ENCODE measurements at regions not wholly inside any gene's neighbourhood (a gene's known extent, or its start where the extent isn't known, plus 50 kb on each side); places are given as distances from the start of the nearest gene placed in this dataset.
"Not testable (repeated sequence)": the region's sequence is repeated elsewhere in the genome, so short reads cannot be mapped to it uniquely, and the experiment has no call there.

DNA sequence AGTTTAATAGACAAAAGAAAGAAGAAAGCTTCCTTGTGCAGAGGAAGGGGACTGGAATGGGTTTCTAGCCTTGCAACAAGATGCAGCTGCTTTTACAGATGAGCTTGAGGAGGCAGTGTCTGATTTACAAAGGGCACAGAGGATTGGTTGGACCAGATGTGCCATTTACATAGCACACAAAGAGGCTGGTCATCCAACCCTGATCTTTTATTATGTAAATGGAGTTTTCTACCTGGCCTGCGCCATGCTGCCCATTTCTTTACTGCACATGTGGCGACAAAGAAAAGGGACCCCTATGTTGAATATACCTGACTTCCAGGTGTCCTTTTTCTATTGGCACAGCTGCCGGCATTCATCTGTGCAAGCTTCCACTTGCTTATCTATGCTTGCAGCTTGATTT lies 409.4 kb upstream of the FRG2C start:
- Histone ChIP-seq H2AFZ (ENCODE audit: low read depth) (no peak overlapping the region), H3K27ac (no peak overlapping the region), H3K79me2 (ENCODE audit: insufficient read depth, low read depth) (no peaks in the 10 kb centered on the region), H3K4me2 (no peak overlapping the region), H3K27me3 (ENCODE audit: insufficient read depth, low read depth) (no peaks in the 10 kb centered on the region), H3K36me3 (ENCODE audit: insufficient read depth) (no peaks in the 10 kb centered on the region), H3K4me3 (IDR thresholded peaks at IDR 0.05; ENCODE audit: insufficient read depth, low read depth, low read length) (no peak overlapping the region), H4K20me1 (ENCODE audit: insufficient read depth) (no peaks in the 10 kb centered on the region), H3K4me1 (ENCODE audit: low read depth, poor library complexity, severe bottlenecking) (no peaks in the 10 kb centered on the region), H3K9ac (no peak overlapping the region)
- TF ChIP-seq, protein P1, sequence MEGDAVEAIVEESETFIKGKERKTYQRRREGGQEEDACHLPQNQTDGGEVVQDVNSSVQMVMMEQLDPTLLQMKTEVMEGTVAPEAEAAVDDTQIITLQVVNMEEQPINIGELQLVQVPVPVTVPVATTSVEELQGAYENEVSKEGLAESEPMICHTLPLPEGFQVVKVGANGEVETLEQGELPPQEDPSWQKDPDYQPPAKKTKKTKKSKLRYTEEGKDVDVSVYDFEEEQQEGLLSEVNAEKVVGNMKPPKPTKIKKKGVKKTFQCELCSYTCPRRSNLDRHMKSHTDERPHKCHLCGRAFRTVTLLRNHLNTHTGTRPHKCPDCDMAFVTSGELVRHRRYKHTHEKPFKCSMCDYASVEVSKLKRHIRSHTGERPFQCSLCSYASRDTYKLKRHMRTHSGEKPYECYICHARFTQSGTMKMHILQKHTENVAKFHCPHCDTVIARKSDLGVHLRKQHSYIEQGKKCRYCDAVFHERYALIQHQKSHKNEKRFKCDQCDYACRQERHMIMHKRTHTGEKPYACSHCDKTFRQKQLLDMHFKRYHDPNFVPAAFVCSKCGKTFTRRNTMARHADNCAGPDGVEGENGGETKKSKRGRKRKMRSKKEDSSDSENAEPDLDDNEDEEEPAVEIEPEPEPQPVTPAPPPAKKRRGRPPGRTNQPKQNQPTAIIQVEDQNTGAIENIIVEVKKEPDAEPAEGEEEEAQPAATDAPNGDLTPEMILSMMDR (conservative IDR thresholded peaks at IDR 0.05; ENCODE audit: low read depth, low read length): no peak

GRCh38 chr3:75258825-75259683 lies 405.1 kb upstream of the FRG2C start:
- H3K9ac ChIP-seq: not testable (repeated sequence)
- TF ChIP-seq, protein P1 (conservative IDR thresholded peaks at IDR 0.05; ENCODE audit: low read depth, low read length): peak; percentile 28; the same call in 1 of the 2 replicates

GRCh38 chr3:75260975-75261374 lies 403.2 kb upstream of the FRG2C start:
- not testable (repeated sequence) for H2AFZ ChIP-seq (ENCODE audit: low read depth); H3K36me3 ChIP-seq (ENCODE audit: insufficient read depth); H3K27ac ChIP-seq; H3K79me2 ChIP-seq (ENCODE audit: insufficient read depth, low read depth); H3K9ac ChIP-seq; H3K27me3 ChIP-seq (ENCODE audit: insufficient read depth, low read depth); H3K4me1 ChIP-seq (ENCODE audit: low read depth, poor library complexity, severe bottlenecking); H4K20me1 ChIP-seq (ENCODE audit: insufficient read depth); H3K4me2 ChIP-seq; H3K4me3 ChIP-seq (IDR thresholded peaks at IDR 0.05; ENCODE audit: insufficient read depth, low read depth, low read length)

More at GRCh38 chr3:75258825-75259683, 405.1 kb upstream of the FRG2C start:
- not testable (repeated sequence) for H3K79me2 ChIP-seq (ENCODE audit: insufficient read depth, low read depth); H4K20me1 ChIP-seq (ENCODE audit: insufficient read depth); H3K27me3 ChIP-seq (ENCODE audit: insufficient read depth, low read depth); H2AFZ ChIP-seq (ENCODE audit: low read depth); H3K4me1 ChIP-seq (ENCODE audit: low read depth, poor library complexity, severe bottlenecking); H3K27ac ChIP-seq; H3K36me3 ChIP-seq (ENCODE audit: insufficient read depth); H3K4me3 ChIP-seq (IDR thresholded peaks at IDR 0.05; ENCODE audit: insufficient read depth, low read depth, low read length); H3K4me2 ChIP-seq

DNA sequence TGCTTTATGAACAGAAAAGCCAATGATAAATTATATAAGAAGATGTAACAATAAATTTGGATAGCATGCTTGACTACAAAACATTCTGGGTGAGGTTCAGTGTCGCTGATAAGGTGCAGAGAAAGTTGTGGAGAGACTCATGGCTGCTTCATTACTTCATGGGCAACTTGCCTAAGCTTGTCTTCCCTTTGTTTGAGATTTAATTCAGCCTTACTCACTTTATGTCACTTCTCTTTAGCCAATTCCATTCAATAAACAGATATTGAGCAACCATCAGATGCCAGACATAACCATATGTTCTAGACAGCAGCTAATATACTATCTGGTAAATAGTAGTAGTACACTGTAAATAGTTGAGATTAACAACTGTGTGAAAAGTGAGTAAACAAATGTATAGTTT lies 401.5 kb upstream of the FRG2C start:
- H3K79me2 ChIP-seq (ENCODE audit: insufficient read depth, low read depth): no peaks in the 10 kb centered on the region
- no peak overlapping the region for H3K4me3 ChIP-seq (IDR thresholded peaks at IDR 0.05; ENCODE audit: insufficient read depth, low read depth, low read length)
- no peak overlapping the region for H3K4me2 ChIP-seq
- H3K36me3 ChIP-seq (ENCODE audit: insufficient read depth): no peaks in the 10 kb centered on the region
- no peaks in the 10 kb centered on the region for H3K27me3 ChIP-seq (ENCODE audit: insufficient read depth, low read depth)
- no peaks in the 10 kb centered on the region for H3K4me1 ChIP-seq (ENCODE audit: low read depth, poor library complexity, severe bottlenecking)
- no peaks in the 10 kb centered on the region for H4K20me1 ChIP-seq (ENCODE audit: insufficient read depth)
- TF ChIP-seq, protein P1 (conservative IDR thresholded peaks at IDR 0.05; ENCODE audit: low read depth, low read length): no peak
- H3K9ac ChIP-seq: no peak overlapping the region
- H2AFZ ChIP-seq (ENCODE audit: low read depth): no peak overlapping the region
- no peak overlapping the region for H3K27ac ChIP-seq

DNA sequence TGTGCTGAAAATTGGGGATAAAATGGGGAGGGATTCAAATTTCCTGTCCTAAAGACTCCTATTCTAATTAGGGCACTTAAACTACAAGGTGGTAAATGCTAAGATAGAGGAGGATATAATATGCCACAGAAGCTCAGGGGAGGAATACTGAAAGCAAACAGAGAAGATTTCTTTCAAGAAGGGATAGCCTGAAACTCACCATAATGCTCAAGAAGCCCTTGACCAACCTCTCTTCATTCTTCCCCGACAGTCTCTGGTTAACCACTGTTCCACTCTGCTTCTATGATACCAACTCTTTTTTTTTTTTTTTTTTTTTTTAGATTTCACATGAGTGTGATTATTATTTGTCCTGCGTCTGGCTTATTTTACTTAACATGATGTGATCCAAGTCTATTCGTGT lies 398.2 kb upstream of the FRG2C start:
- H2AFZ ChIP-seq (ENCODE audit: low read depth): no peak overlapping the region
- H3K36me3 ChIP-seq (ENCODE audit: insufficient read depth): no peaks in the 10 kb centered on the region
- no peak overlapping the region for H3K4me3 ChIP-seq (IDR thresholded peaks at IDR 0.05; ENCODE audit: insufficient read depth, low read depth, low read length)
- no peak overlapping the region for H3K9ac ChIP-seq
- H3K4me2 ChIP-seq: no peak overlapping the region
- TF ChIP-seq, protein P1 (conservative IDR thresholded peaks at IDR 0.05; ENCODE audit: low read depth, low read length): no peak
- H3K79me2 ChIP-seq (ENCODE audit: insufficient read depth, low read depth): no peaks in the 10 kb centered on the region
- no peaks in the 10 kb centered on the region for H3K27me3 ChIP-seq (ENCODE audit: insufficient read depth, low read depth)
- no peaks in the 10 kb centered on the region for H4K20me1 ChIP-seq (ENCODE audit: insufficient read depth)
- H3K27ac ChIP-seq: no peak overlapping the region
- no peaks in the 10 kb centered on the region for H3K4me1 ChIP-seq (ENCODE audit: low read depth, poor library complexity, severe bottlenecking)

GRCh38 chr3:75268576-75268975 lies 395.6 kb upstream of the FRG2C start:
- not testable (repeated sequence) for H3K4me1 ChIP-seq (ENCODE audit: low read depth, poor library complexity, severe bottlenecking); H3K79me2 ChIP-seq (ENCODE audit: insufficient read depth, low read depth); H3K4me3 ChIP-seq (IDR thresholded peaks at IDR 0.05; ENCODE audit: insufficient read depth, low read depth, low read length); H3K27me3 ChIP-seq (ENCODE audit: insufficient read depth, low read depth); H3K27ac ChIP-seq; H3K36me3 ChIP-seq (ENCODE audit: insufficient read depth); H3K9ac ChIP-seq; H2AFZ ChIP-seq (ENCODE audit: low read depth); H4K20me1 ChIP-seq (ENCODE audit: insufficient read depth); H3K4me2 ChIP-seq

GRCh38 chr3:75272237-75272636 lies 391.9 kb upstream of the FRG2C start:
- not testable (repeated sequence) for H3K4me1 ChIP-seq (ENCODE audit: low read depth, poor library complexity, severe bottlenecking); H3K36me3 ChIP-seq (ENCODE audit: insufficient read depth)

More at GRCh38 chr3:75272237-75272636, 391.9 kb upstream of the FRG2C start:
- not testable (repeated sequence) for H3K27ac ChIP-seq; H3K4me2 ChIP-seq; H2AFZ ChIP-seq (ENCODE audit: low read depth); H3K27me3 ChIP-seq (ENCODE audit: insufficient read depth, low read depth); H4K20me1 ChIP-seq (ENCODE audit: insufficient read depth); H3K9ac ChIP-seq; H3K4me3 ChIP-seq (IDR thresholded peaks at IDR 0.05; ENCODE audit: insufficient read depth, low read depth, low read length); H3K79me2 ChIP-seq (ENCODE audit: insufficient read depth, low read depth)
